NCI-H526 (cell line): ENCODE measurements at regions not wholly inside any gene's neighbourhood (a gene's known extent, or its start where the extent isn't known, plus 50 kb on each side); places are given as distances from the start of the nearest gene placed in this dataset.

Experiments
- DNase-seq, 2 experiments: peaks; one replicate each; lab custom pipeline; 2025; lab: John Stamatoyannopoulos, UW

DNA sequence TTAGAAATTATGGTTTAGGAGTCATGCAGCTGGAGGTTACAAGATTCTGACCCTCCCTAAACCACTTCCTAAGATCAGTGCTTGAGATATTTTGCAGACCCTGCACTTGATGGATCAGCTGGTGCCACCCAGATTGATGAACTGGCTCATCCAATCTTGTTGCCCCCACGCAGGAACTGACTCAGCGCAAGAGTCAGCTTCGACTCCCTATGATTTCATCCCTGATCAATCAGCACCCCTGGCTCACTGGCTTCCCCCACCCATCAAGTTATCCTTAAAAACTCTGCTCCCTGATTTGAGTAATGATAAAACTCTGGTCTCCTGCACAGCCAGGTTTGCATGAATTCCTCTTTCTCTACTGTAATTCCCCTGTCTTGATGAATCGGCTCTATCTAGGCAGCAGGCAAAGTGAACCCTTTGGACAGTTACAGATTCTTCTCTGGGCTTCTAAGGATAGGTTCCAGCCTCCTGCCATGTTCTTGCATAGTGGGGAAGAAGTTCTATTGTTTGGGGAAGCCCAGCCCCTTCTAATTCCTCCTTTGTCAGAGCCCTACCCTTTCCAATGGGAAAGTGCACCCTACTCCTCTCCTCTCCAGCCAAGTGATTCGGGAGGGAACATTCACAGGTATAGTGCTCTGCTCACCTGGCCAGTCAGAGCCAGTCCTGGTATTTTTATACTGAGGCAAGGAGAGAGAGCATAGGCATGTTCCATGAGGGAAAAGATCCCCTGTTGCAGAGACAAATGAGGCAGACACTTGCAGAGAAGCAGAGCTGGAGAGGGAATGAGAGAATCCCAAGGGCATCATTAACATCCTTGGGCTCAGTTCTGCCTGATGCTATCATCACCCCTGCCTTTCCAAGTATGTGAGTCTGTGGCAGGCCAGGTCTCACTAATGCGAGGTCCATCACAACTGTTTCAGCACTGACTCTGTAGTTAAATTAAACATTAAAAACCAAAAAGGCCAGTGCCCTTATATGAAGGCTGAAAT lies 224.4 kb upstream of the GALNT17 start:
- DNase-seq, result no peak

GRCh38 chr7:70913924-70914323 lies 218.0 kb upstream of the GALNT17 start:
- DNase-seq, result no peak

- DNase-seq, result no peak
Observed at GRCh38 chr7:70915067-70915466, 216.9 kb upstream of the GALNT17 start.

- DNase-seq, result no peak
Observed at GRCh38 chr7:70919481-70920073, 212.4 kb upstream of the GALNT17 start.

DNA sequence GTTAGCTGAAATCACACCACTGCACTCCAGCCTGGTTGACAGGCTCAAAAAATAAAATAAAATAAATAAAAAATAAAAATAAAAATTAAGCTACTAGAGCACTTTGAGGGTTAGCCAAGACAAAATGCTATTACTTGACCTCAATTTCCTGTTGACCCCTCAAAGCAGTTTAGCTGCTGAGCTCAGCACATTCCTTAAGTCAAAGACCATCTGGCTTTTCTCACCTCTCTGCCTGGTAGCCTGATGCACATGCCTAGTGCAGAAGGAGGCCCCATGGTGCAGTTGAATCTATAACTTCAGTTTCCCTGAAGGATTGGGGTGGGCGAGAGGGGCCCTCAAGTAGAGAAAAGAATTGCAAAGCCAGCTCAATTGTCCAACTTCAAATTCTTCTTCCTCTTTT lies 211.1 kb upstream of the GALNT17 start:
- no peak for DNase-seq

- DNase-seq, result no peak
Observed at GRCh38 chr7:70923181-70923845, 208.6 kb upstream of the GALNT17 start.

DNA sequence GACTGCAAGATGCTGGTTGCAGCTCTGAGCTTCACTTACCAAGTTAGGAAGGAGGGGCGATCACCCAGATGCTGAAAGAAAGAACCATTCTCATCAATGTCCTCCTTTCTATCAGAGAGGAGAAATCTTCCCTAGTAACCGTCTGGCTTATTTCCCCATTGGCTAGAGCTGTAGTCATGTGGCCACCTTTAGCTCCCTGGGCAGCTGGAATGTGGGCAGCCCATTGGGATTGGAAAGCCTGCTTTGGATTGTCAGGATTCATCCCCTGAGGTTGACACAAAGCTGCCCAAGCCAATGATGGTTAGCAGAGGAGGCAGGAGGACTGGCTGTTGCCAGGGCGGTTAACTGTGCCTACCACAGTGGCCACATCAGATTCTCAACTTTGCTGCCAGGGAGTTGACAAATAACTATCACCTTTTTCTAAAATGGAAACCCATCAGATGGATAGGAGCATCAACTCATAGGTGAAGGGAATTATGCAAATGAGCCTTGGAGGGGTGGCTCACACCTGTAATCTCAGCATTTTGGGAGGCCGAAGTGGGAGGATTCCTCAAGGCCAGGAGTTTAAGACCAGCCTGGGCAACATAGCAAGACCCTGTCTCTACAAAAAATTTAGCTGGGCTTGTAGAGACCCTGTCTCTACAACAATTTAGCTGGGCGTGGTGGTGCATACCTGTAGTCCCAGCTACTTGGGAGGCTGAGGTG lies 206.4 kb upstream of the GALNT17 start:
- DNase-seq, result peak in 1 of 2 experiments; percentile 5

- DNase-seq, result peak in 1 of 2 experiments; percentile 9
Observed at GRCh38 chr7:70926666-70927065, 205.3 kb upstream of the GALNT17 start.

GRCh38 chr7:70935311-70935710 lies 196.6 kb upstream of the GALNT17 start:
- DNase-seq, result no peak

- DNase-seq, result no peak
Observed at GRCh38 chr7:70935854-70936253, 196.1 kb upstream of the GALNT17 start.

DNA sequence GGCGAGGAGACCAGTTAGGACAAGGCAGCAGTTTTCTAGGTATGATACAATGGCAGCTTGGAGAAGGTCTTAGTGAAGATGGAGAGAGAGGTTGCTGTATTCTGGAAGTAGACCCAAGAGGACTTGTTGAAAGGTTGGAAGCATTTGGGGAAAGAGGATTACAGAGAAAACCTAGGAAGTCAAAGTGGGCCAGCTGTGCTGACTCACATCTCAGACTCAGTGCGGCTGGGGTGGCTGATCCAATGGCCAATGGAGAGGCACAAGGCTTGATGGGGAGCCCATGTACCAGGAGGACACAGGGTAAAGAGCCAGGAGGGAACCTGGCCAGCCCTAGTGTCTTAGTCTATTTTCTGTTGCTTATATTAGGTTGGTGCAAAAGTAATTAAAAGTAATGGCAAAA lies 194.5 kb upstream of the GALNT17 start:
- no peak for DNase-seq

DNA sequence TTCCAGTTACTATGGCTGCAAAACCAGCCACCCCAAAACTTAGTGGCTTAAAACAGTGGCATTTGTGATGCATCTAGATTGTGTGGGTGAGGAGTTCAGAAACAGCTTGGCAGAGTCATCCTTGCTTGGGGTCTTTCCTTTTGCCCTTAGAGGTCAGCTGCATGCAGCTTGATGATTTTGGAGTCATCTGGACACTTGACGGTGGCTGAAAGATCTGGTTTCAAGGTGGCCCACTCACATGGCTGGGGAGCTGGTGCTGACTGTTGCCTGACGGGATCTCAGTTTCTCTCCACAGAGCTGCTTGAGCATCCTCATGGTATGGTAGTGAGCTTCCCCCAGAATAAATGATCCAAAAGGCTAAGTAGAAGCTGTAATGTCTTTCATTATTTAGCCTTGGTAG lies 191.3 kb upstream of the GALNT17 start:
- no peak for DNase-seq

GRCh38 chr7:70942791-70943190 lies 189.2 kb upstream of the GALNT17 start:
- no peak for DNase-seq

DNA sequence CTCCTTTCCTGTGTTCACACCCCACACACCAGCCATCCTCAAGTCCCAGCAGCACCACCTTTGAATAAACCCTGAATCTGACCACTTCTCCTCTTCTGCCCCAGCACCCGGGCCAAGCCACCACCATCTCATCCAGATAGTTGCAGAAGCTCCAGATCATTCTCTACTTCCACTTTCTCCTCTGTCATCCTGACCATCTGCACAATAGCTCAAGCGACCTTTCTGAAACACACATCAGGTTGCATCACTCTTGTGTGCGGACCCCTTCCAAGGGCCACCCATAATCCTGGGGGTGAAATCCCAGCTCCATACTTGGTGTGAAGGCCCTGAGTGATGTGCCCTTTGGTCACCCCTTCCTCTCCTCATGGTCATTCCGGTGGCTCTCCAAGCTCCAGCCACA lies 187.4 kb upstream of the GALNT17 start:
- no peak for DNase-seq

DNA sequence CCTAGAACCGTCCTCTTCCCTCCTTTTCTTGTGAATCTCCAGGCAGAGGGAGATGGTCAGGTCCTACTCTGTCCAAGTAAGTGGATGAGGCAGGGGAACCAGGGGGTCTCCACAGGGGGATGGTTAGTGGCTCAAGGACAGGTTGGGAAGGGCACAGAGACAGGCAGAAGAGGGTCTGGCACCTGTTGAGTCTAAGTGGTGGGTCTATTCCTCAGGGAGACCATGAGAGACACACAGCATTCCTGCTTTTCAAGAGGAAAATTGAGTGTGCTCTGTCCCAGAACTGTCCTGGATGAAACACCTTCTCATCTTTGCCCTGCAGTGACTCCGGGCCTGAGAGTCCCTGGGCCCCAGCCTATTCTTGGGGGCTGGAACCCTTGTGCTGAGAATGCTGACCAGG lies 184.8 kb upstream of the GALNT17 start:
- no peak for DNase-seq

- DNase-seq, result no peak
Observed at GRCh38 chr7:70949862-70950261, 182.1 kb upstream of the GALNT17 start.

- no peak for DNase-seq
Observed at GRCh38 chr7:70951271-70951962, 180.5 kb upstream of the GALNT17 start.

DNA sequence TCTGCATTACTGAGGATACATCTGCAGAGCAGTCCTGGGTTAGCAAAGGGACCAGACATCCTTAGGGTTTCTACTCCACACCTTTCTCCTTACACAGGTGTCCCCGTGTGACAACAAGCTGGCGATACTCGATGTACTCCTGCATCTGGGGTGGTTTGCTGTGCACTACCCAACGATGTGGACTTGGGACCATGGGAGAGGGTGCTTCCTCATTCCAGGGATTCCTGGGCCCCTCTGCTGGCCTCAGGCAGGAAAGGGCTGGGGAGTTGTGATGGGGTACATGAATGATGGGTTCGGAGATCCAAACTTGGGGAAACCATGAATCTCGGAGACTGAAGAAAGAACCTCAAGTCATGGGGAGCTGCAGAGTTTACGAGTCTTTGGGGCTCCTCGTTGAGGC lies 179.6 kb upstream of the GALNT17 start:
- no peak for DNase-seq

GRCh38 chr7:70953331-70953741 lies 178.6 kb upstream of the GALNT17 start:
- no peak for DNase-seq

DNA sequence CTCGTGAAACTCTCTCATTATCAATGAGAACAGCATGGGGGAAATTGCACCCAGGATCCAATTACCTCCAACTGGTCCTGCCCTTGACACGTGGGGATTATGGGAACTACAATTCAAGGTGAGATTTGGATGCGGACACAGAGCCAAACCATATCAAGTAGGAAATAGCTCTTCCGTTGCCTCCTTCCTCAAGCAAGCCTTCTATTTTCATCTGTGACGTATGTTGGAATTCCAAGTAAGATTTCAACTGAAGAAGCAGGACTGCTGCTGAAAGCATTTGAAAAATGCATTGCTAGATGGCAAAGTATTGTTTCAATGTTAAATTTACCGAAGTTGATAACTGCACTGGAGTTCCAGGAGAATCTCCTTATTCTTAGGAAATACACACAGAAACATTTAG lies 178.1 kb upstream of the GALNT17 start:
- no peak for DNase-seq

DNA sequence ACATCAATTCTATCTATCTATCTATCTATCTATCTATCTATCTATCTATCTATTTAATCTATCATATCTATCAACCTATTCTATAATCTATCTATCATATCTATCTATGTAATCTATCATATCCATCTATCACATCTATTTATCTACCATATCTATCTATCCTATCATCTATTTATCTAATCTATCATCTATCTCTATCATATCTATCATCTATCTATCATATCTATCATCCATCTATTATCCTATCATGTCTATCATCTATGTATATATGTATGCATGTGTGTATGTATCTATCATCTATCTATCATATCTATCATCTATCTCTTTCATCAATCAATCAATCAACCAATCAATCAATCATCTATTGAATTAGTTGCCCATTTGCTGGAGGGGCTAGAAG lies 159.3 kb upstream of the GALNT17 start:
- DNase-seq, result no peak

GRCh38 chr7:70975754-70976153 lies 156.2 kb upstream of the GALNT17 start:
- DNase-seq, result no peak
